Activated T-cell treated with anti-CD3 and anti-CD28 coated beads for 1 hour (primary cell): ENCODE measurements at regions not wholly inside any gene's neighbourhood (a gene's known extent, or its start where the extent isn't known, plus 50 kb on each side); places are given as distances from the start of the nearest gene placed in this dataset.

ENCODE experiments used
- DNase-seq: peaks from one replicate; pipeline ENCODE4 v3.0.0-alpha.2; 2020; ENCODE audit warnings: low read depth

DNA sequence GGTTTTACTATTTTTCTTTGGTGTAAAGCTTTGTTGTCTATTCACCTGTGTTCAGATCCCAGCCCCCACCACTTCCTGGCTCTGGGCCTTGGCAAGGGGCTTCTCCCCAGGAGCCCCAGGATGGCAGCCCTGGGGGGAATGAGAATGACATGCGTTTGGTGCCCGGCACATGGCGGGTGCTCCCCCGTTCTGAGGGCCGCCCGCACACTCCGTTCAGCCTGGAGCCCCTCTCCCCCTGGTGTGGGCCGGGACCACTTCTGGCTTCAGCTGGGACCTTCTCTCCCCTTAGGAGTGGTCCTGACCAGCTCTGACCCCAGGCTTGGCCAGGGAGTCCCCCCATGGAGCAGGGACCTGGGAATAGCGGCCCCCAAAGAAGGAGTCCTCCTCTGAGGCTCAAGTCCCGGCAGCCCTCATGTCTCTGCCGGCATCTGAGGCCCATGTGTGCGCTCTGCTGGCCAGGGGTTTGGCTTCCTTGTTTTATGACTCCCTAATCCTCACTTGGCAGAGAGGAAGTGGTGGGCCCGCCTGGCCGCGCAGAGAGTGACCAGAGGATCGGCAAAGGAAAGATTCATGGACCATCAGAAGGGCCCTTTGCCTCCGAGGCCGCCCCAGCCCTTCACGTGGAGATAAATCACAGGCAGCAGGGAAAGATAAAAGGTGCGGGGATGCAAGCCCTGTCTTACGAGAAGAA is 57.0 kb upstream of the LMX1B start:
- DNase-seq, result no peak

- peak; percentile 58 for DNase-seq
These were observed 55.6 kb upstream of the LMX1B start for GRCh38 chr9:126558051-126558665.

DNA sequence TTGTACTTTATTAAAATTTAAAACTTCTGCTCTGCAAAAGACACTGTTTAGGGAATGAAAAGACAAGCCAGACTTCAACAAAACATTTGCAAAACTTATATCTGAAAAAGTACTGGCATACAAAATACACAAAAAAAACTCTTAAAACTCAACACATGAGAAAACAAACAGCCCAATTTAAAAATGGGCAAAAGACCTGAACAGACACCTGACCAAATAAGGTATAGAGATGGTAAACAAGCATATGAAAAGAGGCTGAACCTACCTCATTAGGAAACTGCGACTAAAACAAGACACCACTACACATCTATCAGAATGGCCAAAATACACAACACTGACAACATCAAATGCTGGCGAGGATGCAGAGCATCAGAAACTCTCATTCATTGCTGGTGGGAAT is 54.4 kb upstream of the LMX1B start:
- no peak for DNase-seq

DNA sequence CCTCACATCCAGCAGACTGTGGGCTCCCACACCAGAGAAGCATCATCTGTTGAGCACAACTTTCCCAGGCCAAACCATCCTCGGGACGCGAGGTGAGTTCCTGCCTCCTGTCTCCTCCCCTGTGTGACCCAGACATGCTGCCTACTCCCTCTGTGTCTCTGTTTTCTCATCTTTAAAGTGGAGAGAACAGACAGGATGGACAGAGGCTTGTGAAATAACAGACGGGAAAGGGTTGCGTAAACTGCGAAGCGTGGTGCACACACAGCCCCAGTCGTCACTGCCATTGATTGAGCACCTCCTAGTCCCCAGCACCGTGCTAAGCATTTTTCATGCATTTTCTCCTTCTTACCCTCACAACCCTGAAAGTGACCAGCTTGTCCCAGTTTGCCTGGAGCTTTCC is 52.1 kb upstream of the LMX1B start:
- no peak for DNase-seq

GRCh38 chr9:126563556-126563955 is 50.2 kb upstream of the LMX1B start:
- DNase-seq, result no peak
